GM23338 (cell line): ENCODE measurements at regions not wholly inside any gene's neighbourhood (a gene's known extent, or its start where the extent isn't known, plus 50 kb on each side); places are given as distances from the start of the nearest gene placed in this dataset.

Experiments
- ATAC-seq: fragments of 200-7000 bp; cut with Tn5 transposase; 3 replicates; pipeline ENCODE4 v1.9.1; 2020
- DNase-seq: peaks from one replicate; pipeline ENCODE4 v3.0.0-alpha.2; 2015; ENCODE audit warnings: low spot score
- H2AFZ ChIP-seq: fragments of 200-600 bp; sonication (generic); 2 replicates; pipeline ENCODE4 v1.8.0; 2016; ENCODE audit warnings: antibody characterized with exemption, mild to moderate bottlenecking, moderate library complexity
- H3F3A ChIP-seq: fragments of 200-600 bp; sonication (generic); replicated peaks from 2 replicates; pipeline ENCODE4 v1.8.0; 2017; ENCODE audit warnings: antibody characterized with exemption, mixed run types, low read depth
- H3K27ac ChIP-seq: fragments of 200-600 bp; sonication (generic); 2 replicates; pipeline ENCODE4 v1.6.1; 2016; ENCODE audit warnings: low read depth
- H3K27me3 ChIP-seq: fragments of 200-600 bp; sonication (generic); 2 replicates; pipeline ENCODE4 v1.8.0; 2016; ENCODE audit warnings: mild to moderate bottlenecking, mixed run types, moderate library complexity; ENCODE audit not compliant: insufficient read depth
- H3K36me3 ChIP-seq: fragments of 200-600 bp; sonication (generic); 2 replicates; pipeline ENCODE4 v1.8.0; 2016; ENCODE audit warnings: mild to moderate bottlenecking; ENCODE audit not compliant: insufficient read depth
- H3K4me1 ChIP-seq: fragments of 200-600 bp; sonication (generic); 2 replicates; pipeline ENCODE4 v1.8.0; 2016; ENCODE audit warnings: mild to moderate bottlenecking, moderate library complexity; ENCODE audit not compliant: insufficient read depth
- H3K4me2 ChIP-seq: fragments of 200-600 bp; sonication (generic); 2 replicates; pipeline ENCODE4 v1.7.1; 2017; ENCODE audit warnings: mixed run types
- H3K4me3 ChIP-seq: fragments of 200-600 bp; sonication (generic); 2 replicates; pipeline ENCODE4 v1.6.1; 2016; ENCODE audit warnings: mixed run types
- H3K79me2 ChIP-seq: fragments of 200-600 bp; sonication (generic); replicated peaks from 2 replicates; pipeline ENCODE4 v1.8.0; 2017; ENCODE audit warnings: mild to moderate bottlenecking; ENCODE audit not compliant: insufficient read depth
- H3K9me2 ChIP-seq: fragments of 200-600 bp; sonication (generic); 2 replicates; pipeline ENCODE4 v1.8.0; 2017; ENCODE audit not compliant: insufficient read depth
- H4K20me1 ChIP-seq: fragments of 200-600 bp; sonication (generic); replicated peaks from 2 replicates; pipeline ENCODE4 v1.8.0; 2017; ENCODE audit warnings: mild to moderate bottlenecking; ENCODE audit not compliant: insufficient read depth
- H3K27ac Mint-ChIP-seq: 2 replicates; pipeline ENCODE4 v1.8.0; 2020; ENCODE audit warnings: inconsistent platforms, mild to moderate bottlenecking, moderate library complexity, mixed read lengths
- H3K27me3 Mint-ChIP-seq: 3 replicates; pipeline ENCODE4 v1.8.0; 2022; ENCODE audit warnings: low read depth, mild to moderate bottlenecking, moderate library complexity, mixed read lengths, inconsistent platforms; ENCODE audit not compliant: insufficient read depth, poor library complexity
- H3K36me3 Mint-ChIP-seq: 3 replicates; pipeline ENCODE4 v1.8.0; 2021; ENCODE audit warnings: low read depth, mild to moderate bottlenecking, inconsistent platforms, moderate library complexity, mixed read lengths
- H3K4me1 Mint-ChIP-seq: 3 replicates; pipeline ENCODE4 v1.8.0; 2020; ENCODE audit warnings: mild to moderate bottlenecking, inconsistent platforms, mixed read lengths
- H3K4me3 Mint-ChIP-seq: 3 replicates; pipeline ENCODE4 v1.8.0; 2021; ENCODE audit warnings: moderate library complexity, mild to moderate bottlenecking, inconsistent platforms, mixed read lengths
- H3K9me3 Mint-ChIP-seq: 3 replicates; pipeline ENCODE4 v1.8.0; 2020; ENCODE audit warnings: moderate library complexity, mild to moderate bottlenecking, inconsistent platforms, mixed read lengths
- CREB1 ChIP-seq: fragments of 250-450 bp; sonication (Bioruptor Pico); IDR thresholded peaks from 2 replicates; pipeline ENCODE4 v1.5.0; 2020; ENCODE audit warnings: low read depth, mild to moderate bottlenecking, moderate library complexity
- CTCF ChIP-seq, 2 experiments: fragments of 200-600 bp in 1 of 2; sonication (generic) in 1 of 2; conservative IDR thresholded peaks; 2 replicates each; pipeline versions ENCODE4 v1.5.1 to v1.6.1; 2016 to 2017; ENCODE audit warnings: antibody characterized with exemption in 2 of 2, low read depth in 2 of 2, mild to moderate bottlenecking in 2 of 2, moderate library complexity in 1 of 2
- ETS1 ChIP-seq: IDR thresholded peaks from 2 replicates; pipeline ENCODE4 v1.6.1; 2016; ENCODE audit warnings: antibody characterized with exemption
- EZH2 ChIP-seq: fragments of 200-600 bp; sonication (generic); IDR thresholded peaks from one replicate; pipeline ENCODE4 v1.8.0; 2017; ENCODE audit warnings: antibody characterized with exemption, mild to moderate bottlenecking, low read depth; ENCODE audit not compliant: unreplicated experiment
- EZH2phosphoT487 ChIP-seq: fragments of 200-600 bp; sonication (generic); IDR thresholded peaks from one replicate; pipeline ENCODE4 v1.8.1; 2018; ENCODE audit warnings: antibody characterized with exemption; ENCODE audit not compliant: unreplicated experiment
- NANOG ChIP-seq: IDR thresholded peaks from 2 replicates; pipeline ENCODE4 v1.6.1; 2016; ENCODE audit warnings: antibody characterized with exemption, borderline replicate concordance
- STAT1 ChIP-seq: IDR thresholded peaks from one replicate; pipeline ENCODE4 v1.6.1; 2016; ENCODE audit warnings: antibody characterized with exemption; ENCODE audit not compliant: unreplicated experiment
- ZNF114 ChIP-seq: fragments of 250-450 bp; sonication (Bioruptor Pico); IDR thresholded peaks from 2 replicates; pipeline ENCODE4 v1.5.0; 2020; ENCODE audit warnings: mild to moderate bottlenecking, moderate library complexity
- ZNF331 ChIP-seq: fragments of 250-450 bp; sonication (Bioruptor Pico); IDR thresholded peaks from 2 replicates; pipeline ENCODE4 v1.5.0; 2020; ENCODE audit warnings: low read depth, mild to moderate bottlenecking, moderate library complexity
- ZNF462 ChIP-seq: fragments of 250-450 bp; sonication (Bioruptor Pico); IDR thresholded peaks from 2 replicates; pipeline ENCODE4 v1.5.0; 2020; ENCODE audit warnings: mild to moderate bottlenecking, moderate library complexity

GRCh38 chr16:63018581-63019223 is 982.5 kb upstream of the CDH8 start:
- H4K20me1 ChIP-seq, result no peaks in the 10 kb centered on the region
- H3K4me1 ChIP-seq, result no peaks in the 10 kb centered on the region
- Mint-ChIP-seq H3K36me3 (peaks cover 3% of the 10 kb centered on the region; the same call in 2 of the 3 replicates), H3K9me3 (peaks cover 5% of the 10 kb centered on the region; the same call in 2 of the 3 replicates), H3K27me3 (no peaks in the 10 kb centered on the region), H3K4me3 (no peak overlapping the region), H3K27ac (no peak overlapping the region), H3K4me1 (no peaks in the 10 kb centered on the region)
- H3K4me3 ChIP-seq, result no peak overlapping the region
- H3K27me3 ChIP-seq, result no peaks in the 10 kb centered on the region
- ATAC-seq (no peak), DNase-seq (no peak)
- no peak overlapping the region for H3K27ac ChIP-seq
- TF ChIP-seq STAT1 (no peak), CTCF (conservative IDR thresholded peaks at IDR 0.05; ENCODE audit: low read depth in 2 of 2) (no peak), CREB1 (no peak)
- H2AFZ ChIP-seq, result peak overlapping the region; percentile 15; the same call in 1 of the 2 replicates
- no peak overlapping the region for H3K4me2 ChIP-seq
- no peaks in the 10 kb centered on the region for H3F3A ChIP-seq
- no peaks in the 10 kb centered on the region for H3K79me2 ChIP-seq
- H3K9me2 ChIP-seq, result peaks cover 12% of the 10 kb centered on the region; the same call in 1 of the 2 replicates
- no peaks in the 10 kb centered on the region for H3K36me3 ChIP-seq

- Histone ChIP-seq H3K27me3 (no peaks in the 10 kb centered on the region), H3F3A (no peaks in the 10 kb centered on the region), H3K27ac (no peak overlapping the region), H3K9me2 (no peaks in the 10 kb centered on the region), H3K4me2 (no peak overlapping the region), H3K4me3 (no peak overlapping the region), H3K36me3 (no peaks in the 10 kb centered on the region; the same call in 1 of the 2 replicates), H2AFZ (no peak overlapping the region), H3K79me2 (no peaks in the 10 kb centered on the region), H3K4me1 (no peaks in the 10 kb centered on the region), H4K20me1 (no peaks in the 10 kb centered on the region)
- H3K27me3 Mint-ChIP-seq, result peaks cover 2% of the 10 kb centered on the region
- DNase-seq (no peak), ATAC-seq (no peak)
- H3K4me3 Mint-ChIP-seq, result no peak overlapping the region
- H3K36me3 Mint-ChIP-seq, result peaks cover 6% of the 10 kb centered on the region; the same call in 2 of the 3 replicates
- H3K27ac Mint-ChIP-seq, result no peak overlapping the region
- H3K4me1 Mint-ChIP-seq, result no peaks in the 10 kb centered on the region
- TF ChIP-seq EZH2phosphoT487 (no peak), ZNF114 (CRISPR knock-in tag) (no peak), CREB1 (no peak), EZH2 (no peak), ZNF462 (no peak), STAT1 (no peak), NANOG (no peak), ETS1 (no peak), ZNF331 (CRISPR knock-in tag) (no peak)
- peaks cover 17% of the 10 kb centered on the region; the same call in 2 of the 3 replicates for H3K9me3 Mint-ChIP-seq
These were observed 972.5 kb upstream of the CDH8 start for GRCh38 chr16:63008688-63009087.
